HEK293 (cell line): ENCODE measurements at regions not wholly inside any gene's neighbourhood (a gene's known extent, or its start where the extent isn't known, plus 50 kb on each side); places are given as distances from the start of the nearest gene placed in this dataset.

Source experiments
- BCL6B ChIP-seq: fragments of 450-650 bp; formaldehyde crosslinking; IDR thresholded peaks from 2 replicates; pipeline ENCODE4 v1.5.1; 2017; ENCODE audit warnings: missing biosample characterization, missing genetic modification characterization
- FEZF1 ChIP-seq: fragments of 450-650 bp; formaldehyde crosslinking; IDR thresholded peaks from 2 replicates; pipeline ENCODE4 v1.5.1; 2016; ENCODE audit warnings: missing biosample characterization, missing genetic modification characterization
- HOXA7 ChIP-seq: sonication (generic); formaldehyde crosslinking; IDR thresholded peaks from 2 replicates; pipeline ENCODE4 v1.8.1; 2022; ENCODE audit warnings: missing genetic modification reagents, borderline replicate concordance
- KLF17 ChIP-seq: fragments of 450-650 bp; formaldehyde crosslinking; IDR thresholded peaks from 2 replicates; pipeline ENCODE4 v1.5.1; 2016; ENCODE audit warnings: missing biosample characterization, missing genetic modification characterization
- KLF8 ChIP-seq: fragments of 450-650 bp; formaldehyde crosslinking; IDR thresholded peaks from 2 replicates; pipeline ENCODE4 v1.5.1; 2016; ENCODE audit warnings: missing biosample characterization, missing genetic modification characterization
- REPIN1 ChIP-seq: fragments of 450-650 bp; formaldehyde crosslinking; IDR thresholded peaks from 2 replicates; pipeline ENCODE4 v1.5.1; 2017; ENCODE audit warnings: missing biosample characterization, missing genetic modification characterization, low read depth
- SCRT2 ChIP-seq: fragments of 450-650 bp; formaldehyde crosslinking; IDR thresholded peaks from 2 replicates; pipeline ENCODE4 v1.5.1; 2016; ENCODE audit warnings: missing biosample characterization, missing genetic modification characterization
- SETDB1 ChIP-seq: IDR thresholded peaks from one replicate; pipeline ENCODE4 v1.6.1; 2017; ENCODE audit warnings: mild to moderate bottlenecking, low read length, moderate library complexity, mixed read lengths; ENCODE audit not compliant: insufficient read length
- ZBTB21 ChIP-seq: fragments of 450-650 bp; formaldehyde crosslinking; IDR thresholded peaks from 2 replicates; pipeline ENCODE4 v1.5.1; 2017; ENCODE audit warnings: missing biosample characterization, missing genetic modification characterization
- ZFHX2 ChIP-seq: fragments of 450-650 bp; formaldehyde crosslinking; conservative IDR thresholded peaks from 2 replicates; pipeline ENCODE4 v1.5.1; 2016; ENCODE audit warnings: missing biosample characterization, missing genetic modification characterization
- ZFP3 ChIP-seq: fragments of 450-650 bp; formaldehyde crosslinking; IDR thresholded peaks from 2 replicates; pipeline ENCODE4 v1.5.1; 2016; ENCODE audit warnings: low read depth, missing biosample characterization, missing genetic modification characterization
- ZNF114 ChIP-seq: fragments of 450-650 bp; formaldehyde crosslinking; IDR thresholded peaks from 2 replicates; pipeline ENCODE4 v1.5.0; 2017; ENCODE audit warnings: missing biosample characterization, missing genetic modification characterization
- ZNF121 ChIP-seq: fragments of 450-650 bp; formaldehyde crosslinking; IDR thresholded peaks from 2 replicates; pipeline ENCODE4 v1.5.1; 2016; ENCODE audit warnings: missing biosample characterization, missing genetic modification characterization
- ZNF140 ChIP-seq: fragments of 450-650 bp; formaldehyde crosslinking; IDR thresholded peaks from 2 replicates; pipeline ENCODE4 v1.5.1; 2016; ENCODE audit warnings: missing biosample characterization, missing genetic modification characterization
- ZNF157 ChIP-seq: fragments of 450-650 bp; formaldehyde crosslinking; IDR thresholded peaks from 2 replicates; pipeline ENCODE4 v1.5.1; 2016; ENCODE audit warnings: missing biosample characterization, missing genetic modification characterization
- ZNF169 ChIP-seq: fragments of 450-650 bp; formaldehyde crosslinking; IDR thresholded peaks from 2 replicates; pipeline ENCODE4 v1.5.1; 2016; ENCODE audit warnings: missing biosample characterization, missing genetic modification characterization
- ZNF174 ChIP-seq: fragments of 450-650 bp; formaldehyde crosslinking; IDR thresholded peaks from 2 replicates; pipeline ENCODE4 v1.5.0; 2017; ENCODE audit warnings: missing biosample characterization, mild to moderate bottlenecking, missing genetic modification characterization
- ZNF23 ChIP-seq: fragments of 450-650 bp; formaldehyde crosslinking; IDR thresholded peaks from 2 replicates; pipeline ENCODE4 v1.5.1; 2016; ENCODE audit warnings: missing biosample characterization, missing genetic modification characterization, borderline replicate concordance
- ZNF391 ChIP-seq: fragments of 450-650 bp; formaldehyde crosslinking; IDR thresholded peaks from 2 replicates; pipeline ENCODE4 v1.5.1; 2016; ENCODE audit warnings: low read depth, missing biosample characterization, missing genetic modification characterization, borderline replicate concordance
- ZNF416 ChIP-seq: fragments of 450-650 bp; formaldehyde crosslinking; IDR thresholded peaks from 2 replicates; pipeline ENCODE4 v1.5.1; 2016; ENCODE audit warnings: missing biosample characterization, missing genetic modification characterization
- ZNF510 ChIP-seq: fragments of 450-650 bp; formaldehyde crosslinking; IDR thresholded peaks from 2 replicates; pipeline ENCODE4 v1.5.1; 2018; ENCODE audit warnings: mild to moderate bottlenecking, missing genetic modification characterization, missing biosample characterization; ENCODE audit not compliant: insufficient replicate concordance
- ZNF529 ChIP-seq: fragments of 450-650 bp; formaldehyde crosslinking; IDR thresholded peaks from 2 replicates; pipeline ENCODE4 v1.5.1; 2017; ENCODE audit warnings: missing genetic modification characterization, missing biosample characterization; ENCODE audit not compliant: insufficient replicate concordance
- ZNF530 ChIP-seq: fragments of 450-650 bp; formaldehyde crosslinking; IDR thresholded peaks from 2 replicates; pipeline ENCODE4 v1.5.1; 2016; ENCODE audit warnings: low read depth, missing biosample characterization, missing genetic modification characterization
- ZNF571 ChIP-seq: fragments of 450-650 bp; formaldehyde crosslinking; IDR thresholded peaks from 2 replicates; pipeline ENCODE4 v1.5.0; 2017; ENCODE audit warnings: missing biosample characterization, missing genetic modification characterization
- ZNF596 ChIP-seq: fragments of 450-650 bp; IDR thresholded peaks from 2 replicates; pipeline ENCODE4 v1.5.0; 2018; ENCODE audit warnings: missing biosample characterization, mild to moderate bottlenecking, missing genetic modification characterization, moderate library complexity
- ZNF600 ChIP-seq: fragments of 450-650 bp; formaldehyde crosslinking; IDR thresholded peaks from 2 replicates; pipeline ENCODE4 v1.5.1; 2016; ENCODE audit warnings: missing biosample characterization, missing genetic modification characterization
- ZNF621 ChIP-seq: fragments of 450-650 bp; formaldehyde crosslinking; IDR thresholded peaks from 2 replicates; pipeline ENCODE4 v1.5.1; 2017; ENCODE audit warnings: missing biosample characterization, missing genetic modification characterization
- ZNF624 ChIP-seq: fragments of 450-650 bp; formaldehyde crosslinking; IDR thresholded peaks from 2 replicates; pipeline ENCODE4 v1.5.1; 2017; ENCODE audit warnings: missing biosample characterization, missing genetic modification characterization
- ZNF664 ChIP-seq: fragments of 450-650 bp; formaldehyde crosslinking; IDR thresholded peaks from 2 replicates; pipeline ENCODE4 v1.5.1; 2016; ENCODE audit warnings: missing biosample characterization, missing genetic modification characterization
- ZNF777 ChIP-seq: fragments of 450-650 bp; formaldehyde crosslinking; IDR thresholded peaks from 2 replicates; pipeline ENCODE4 v1.5.1; 2017; ENCODE audit warnings: missing biosample characterization, missing genetic modification characterization, borderline replicate concordance
- ZNF843 ChIP-seq: fragments of 450-650 bp; formaldehyde crosslinking; IDR thresholded peaks from 2 replicates; pipeline ENCODE4 v1.5.1; 2016; ENCODE audit warnings: missing biosample characterization, missing genetic modification characterization
- TF ChIP-seq, protein P1 (sequence below): fragments of 450-650 bp; formaldehyde crosslinking; IDR thresholded peaks from 2 replicates; pipeline ENCODE4 v1.5.1; 2016; ENCODE audit warnings: missing biosample characterization, missing genetic modification characterization
- TF ChIP-seq, protein P2 (sequence below): fragments of 450-650 bp; formaldehyde crosslinking; IDR thresholded peaks from 2 replicates; pipeline ENCODE4 v1.5.1; 2017; ENCODE audit warnings: missing biosample characterization, missing genetic modification characterization
- TF ChIP-seq, protein P3 (sequence below): fragments of 450-650 bp; formaldehyde crosslinking; IDR thresholded peaks from 2 replicates; pipeline ENCODE4 v1.5.1; 2016; ENCODE audit warnings: missing biosample characterization, missing genetic modification characterization

GRCh38 chr1:65535981-65536380 lies 115.5 kb downstream of the LEPR start (continued):
- TF ChIP-seq, protein P1, sequence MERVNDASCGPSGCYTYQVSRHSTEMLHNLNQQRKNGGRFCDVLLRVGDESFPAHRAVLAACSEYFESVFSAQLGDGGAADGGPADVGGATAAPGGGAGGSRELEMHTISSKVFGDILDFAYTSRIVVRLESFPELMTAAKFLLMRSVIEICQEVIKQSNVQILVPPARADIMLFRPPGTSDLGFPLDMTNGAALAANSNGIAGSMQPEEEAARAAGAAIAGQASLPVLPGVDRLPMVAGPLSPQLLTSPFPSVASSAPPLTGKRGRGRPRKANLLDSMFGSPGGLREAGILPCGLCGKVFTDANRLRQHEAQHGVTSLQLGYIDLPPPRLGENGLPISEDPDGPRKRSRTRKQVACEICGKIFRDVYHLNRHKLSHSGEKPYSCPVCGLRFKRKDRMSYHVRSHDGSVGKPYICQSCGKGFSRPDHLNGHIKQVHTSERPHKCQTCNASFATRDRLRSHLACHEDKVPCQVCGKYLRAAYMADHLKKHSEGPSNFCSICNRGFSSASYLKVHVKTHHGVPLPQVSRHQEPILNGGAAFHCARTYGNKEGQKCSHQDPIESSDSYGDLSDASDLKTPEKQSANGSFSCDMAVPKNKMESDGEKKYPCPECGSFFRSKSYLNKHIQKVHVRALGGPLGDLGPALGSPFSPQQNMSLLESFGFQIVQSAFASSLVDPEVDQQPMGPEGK: 0 out of 2 replicates have a peak, but pooled peaks have one; percentile 19
- TF ChIP-seq ZFP3 (tag by site-specific recombination): no peak
- TF ChIP-seq ZFHX2 (tag by site-specific recombination): peak; percentile 20; the same call in 1 of the 2 replicates
- TF ChIP-seq ZNF121 (tag by site-specific recombination): no peak
- no peak for TF ChIP-seq FEZF1 (tag by site-specific recombination)
- no peak for TF ChIP-seq KLF8 (tag by site-specific recombination)
- no peak for TF ChIP-seq ZNF600 (tag by site-specific recombination)
- TF ChIP-seq ZNF169 (tag by site-specific recombination): no peak
- no peak for TF ChIP-seq REPIN1 (tag by site-specific recombination)
- TF ChIP-seq ZNF777: no peak
- no peak for TF ChIP-seq SETDB1
- no peak for TF ChIP-seq ZNF571 (tag by site-specific recombination)
- 0 out of 2 replicates have a peak, but pooled peaks have one; percentile 30 for TF ChIP-seq ZNF843 (tag by site-specific recombination)
- TF ChIP-seq ZNF510 (tag by site-specific recombination): no peak
- no peak for TF ChIP-seq ZNF621 (tag by site-specific recombination)
- TF ChIP-seq ZNF157 (tag by site-specific recombination): no peak
- TF ChIP-seq ZNF140 (tag by site-specific recombination): no peak
- no peak for TF ChIP-seq SCRT2 (tag by site-specific recombination)
- no peak for TF ChIP-seq ZNF596 (tag by site-specific recombination)
- TF ChIP-seq ZNF174 (tag by site-specific recombination): no peak
- peak; percentile 86 for TF ChIP-seq ZBTB21 (tag by site-specific recombination)
- TF ChIP-seq, protein P2, sequence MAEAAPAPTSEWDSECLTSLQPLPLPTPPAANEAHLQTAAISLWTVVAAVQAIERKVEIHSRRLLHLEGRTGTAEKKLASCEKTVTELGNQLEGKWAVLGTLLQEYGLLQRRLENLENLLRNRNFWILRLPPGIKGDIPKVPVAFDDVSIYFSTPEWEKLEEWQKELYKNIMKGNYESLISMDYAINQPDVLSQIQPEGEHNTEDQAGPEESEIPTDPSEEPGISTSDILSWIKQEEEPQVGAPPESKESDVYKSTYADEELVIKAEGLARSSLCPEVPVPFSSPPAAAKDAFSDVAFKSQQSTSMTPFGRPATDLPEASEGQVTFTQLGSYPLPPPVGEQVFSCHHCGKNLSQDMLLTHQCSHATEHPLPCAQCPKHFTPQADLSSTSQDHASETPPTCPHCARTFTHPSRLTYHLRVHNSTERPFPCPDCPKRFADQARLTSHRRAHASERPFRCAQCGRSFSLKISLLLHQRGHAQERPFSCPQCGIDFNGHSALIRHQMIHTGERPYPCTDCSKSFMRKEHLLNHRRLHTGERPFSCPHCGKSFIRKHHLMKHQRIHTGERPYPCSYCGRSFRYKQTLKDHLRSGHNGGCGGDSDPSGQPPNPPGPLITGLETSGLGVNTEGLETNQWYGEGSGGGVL (tag by site-specific recombination): peak; percentile 70
- no peak for TF ChIP-seq ZNF624
- TF ChIP-seq ZNF664 (tag by site-specific recombination): no peak
- no peak for TF ChIP-seq HOXA7 (CRISPR knock-in tag)
- no peak for TF ChIP-seq ZNF391 (tag by site-specific recombination)
- no peak for TF ChIP-seq ZNF530 (tag by site-specific recombination)
- TF ChIP-seq, protein P3, sequence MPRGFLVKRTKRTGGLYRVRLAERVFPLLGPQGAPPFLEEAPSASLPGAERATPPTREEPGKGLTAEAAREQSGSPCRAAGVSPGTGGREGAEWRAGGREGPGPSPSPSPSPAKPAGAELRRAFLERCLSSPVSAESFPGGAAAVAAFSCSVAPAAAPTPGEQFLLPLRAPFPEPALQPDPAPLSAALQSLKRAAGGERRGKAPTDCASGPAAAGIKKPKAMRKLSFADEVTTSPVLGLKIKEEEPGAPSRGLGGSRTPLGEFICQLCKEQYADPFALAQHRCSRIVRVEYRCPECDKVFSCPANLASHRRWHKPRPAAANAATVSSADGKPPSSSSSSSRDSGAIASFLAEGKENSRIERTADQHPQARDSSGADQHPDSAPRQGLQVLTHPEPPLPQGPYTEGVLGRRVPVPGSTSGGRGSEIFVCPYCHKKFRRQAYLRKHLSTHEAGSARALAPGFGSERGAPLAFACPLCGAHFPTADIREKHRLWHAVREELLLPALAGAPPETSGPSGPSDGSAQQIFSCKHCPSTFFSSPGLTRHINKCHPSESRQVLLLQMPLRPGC: no peak
- no peak for TF ChIP-seq BCL6B (tag by site-specific recombination)
- TF ChIP-seq ZNF114: no peak
- TF ChIP-seq ZNF416 (tag by site-specific recombination): no peak
- no peak for TF ChIP-seq ZNF529
- no peak for TF ChIP-seq ZNF23 (tag by site-specific recombination)
- TF ChIP-seq KLF17 (tag by site-specific recombination): no peak
